ENCODE measurements at regions not wholly inside any gene's neighbourhood (a gene's known extent, or its start where the extent isn't known, plus 50 kb on each side); places are given as distances from the start of the nearest gene placed in this dataset.

GRCh38 chr12:88944397-88944796, 364.1 kb upstream of the KITLG start:
- Histone ChIP-seq H4K20me1 (ENCODE audit: insufficient read depth, low read length) (no peaks in the 10 kb centered on the region), H3K27ac (ENCODE audit: low read depth, low read length, poor library complexity, severe bottlenecking) (no peak overlapping the region), H3K4me2 (ENCODE audit: low read length) (no peak overlapping the region), H3K9me2 (ENCODE audit: insufficient read depth, low read length) (no peaks in the 10 kb centered on the region), H3K4me1 (ENCODE audit: insufficient read depth, low read length, poor library complexity, severe bottlenecking) (no peaks in the 10 kb centered on the region), H3K36me3 (ENCODE audit: insufficient read depth, low read length) (no peaks in the 10 kb centered on the region), H3K4me3 (ENCODE audit: low read depth, low read length, poor library complexity, severe bottlenecking) (no peak overlapping the region), H3K9me3 (ENCODE audit: low read length) (no peaks in the 10 kb centered on the region), H2AFZ (ENCODE audit: low read length) (no peak overlapping the region), H3K79me2 (ENCODE audit: insufficient read depth, low read depth, low read length) (no peaks in the 10 kb centered on the region)
- BruUV-seq (replicated peaks) = no TSS peak
- intact Hi-C loops (cut with micrococcal nuclease; ENCODE audit: unreplicated experiment) = no loop called here
- ChIA-PET CTCF (ENCODE audit: unreplicated experiment) (no interaction called here), POLR2A (no interaction called here)
- TF ChIP-seq CTCF (conservative IDR thresholded peaks at IDR 0.05; ENCODE audit: low read length) (no peak), EZH2phosphoT487 (IDR thresholded peaks at IDR 0.05; ENCODE audit: borderline replicate concordance, low read depth, low read length) (no peak)
- DNase-seq (ENCODE audit: low spot score) = no peak

- CTCF ChIA-PET (ENCODE audit: unreplicated experiment) = no interaction called here
- TF ChIP-seq CTCF (conservative IDR thresholded peaks at IDR 0.05; ENCODE audit: low read length) = no peak
- TF ChIP-seq EZH2phosphoT487 (IDR thresholded peaks at IDR 0.05; ENCODE audit: borderline replicate concordance, low read depth, low read length) = no peak
- H2AFZ ChIP-seq (ENCODE audit: low read length) = no peak overlapping the region
- H3K36me3 ChIP-seq (ENCODE audit: insufficient read depth, low read length) = no peaks in the 10 kb centered on the region
- no TSS peak for BruUV-seq (replicated peaks)
- no peaks in the 10 kb centered on the region for H3K79me2 ChIP-seq (ENCODE audit: insufficient read depth, low read depth, low read length)
- H3K27ac ChIP-seq (ENCODE audit: low read depth, low read length, poor library complexity, severe bottlenecking) = no peak overlapping the region
- no peak for DNase-seq (ENCODE audit: low spot score)
- no peak overlapping the region for H3K4me2 ChIP-seq (ENCODE audit: low read length)
- H3K4me3 ChIP-seq (ENCODE audit: low read depth, low read length, poor library complexity, severe bottlenecking) = no peak overlapping the region
- no peaks in the 10 kb centered on the region for H3K9me3 ChIP-seq (ENCODE audit: low read length)
- H3K9me2 ChIP-seq (ENCODE audit: insufficient read depth, low read length) = no peaks in the 10 kb centered on the region
- POLR2A ChIA-PET = no interaction called here
- H3K4me1 ChIP-seq (ENCODE audit: insufficient read depth, low read length, poor library complexity, severe bottlenecking) = no peaks in the 10 kb centered on the region
- no peaks in the 10 kb centered on the region for H4K20me1 ChIP-seq (ENCODE audit: insufficient read depth, low read length)
- intact Hi-C loops (cut with micrococcal nuclease; ENCODE audit: unreplicated experiment) = no loop called here
These were observed 360.6 kb upstream of the KITLG start for GRCh38 chr12:88940854-88941253.

- no peaks in the 10 kb centered on the region for H3K79me2 ChIP-seq (ENCODE audit: insufficient read depth, low read depth, low read length)
- TF ChIP-seq EZH2phosphoT487 (IDR thresholded peaks at IDR 0.05; ENCODE audit: borderline replicate concordance, low read depth, low read length) = no peak
- TF ChIP-seq CTCF (conservative IDR thresholded peaks at IDR 0.05; ENCODE audit: low read length) = no peak
- no peaks in the 10 kb centered on the region for H3K36me3 ChIP-seq (ENCODE audit: insufficient read depth, low read length)
- no TSS peak for BruUV-seq (replicated peaks)
- ChIA-PET CTCF (ENCODE audit: unreplicated experiment) (no interaction called here), POLR2A (interaction anchor here (1.3 kb wide), 1 partner anchor 12 kb away, joined by 3 read pairs; no protein-coding TSS in a partner anchor)
- H3K4me2 ChIP-seq (ENCODE audit: low read length) = no peak overlapping the region
- H3K4me1 ChIP-seq (ENCODE audit: insufficient read depth, low read length, poor library complexity, severe bottlenecking) = no peaks in the 10 kb centered on the region
- intact Hi-C loops (cut with micrococcal nuclease; ENCODE audit: unreplicated experiment) = no loop called here
- H3K4me3 ChIP-seq (ENCODE audit: low read depth, low read length, poor library complexity, severe bottlenecking) = no peak overlapping the region
- no peaks in the 10 kb centered on the region for H4K20me1 ChIP-seq (ENCODE audit: insufficient read depth, low read length)
- no peaks in the 10 kb centered on the region for H3K9me2 ChIP-seq (ENCODE audit: insufficient read depth, low read length)
- no peak overlapping the region for H3K27ac ChIP-seq (ENCODE audit: low read depth, low read length, poor library complexity, severe bottlenecking)
- H3K9me3 ChIP-seq (ENCODE audit: low read length) = no peaks in the 10 kb centered on the region
- no peak for DNase-seq (ENCODE audit: low spot score)
- no peak overlapping the region for H2AFZ ChIP-seq (ENCODE audit: low read length)
These were observed 355.6 kb upstream of the KITLG start for GRCh38 chr12:88935856-88936255.
